A673 (cell line): ENCODE measurements at regions not wholly inside any gene's neighbourhood (a gene's known extent, or its start where the extent isn't known, plus 50 kb on each side); places are given as distances from the start of the nearest gene placed in this dataset.

Source experiments
- BruUV-seq: library from RNA; stranded (reverse); fragments of 400-500 nt; replicated peaks from 2 replicates; lab custom pipeline; 2021; lab: Mats Ljungman, UMichigan
- CTCF ChIA-PET: fragments of 300-600 bp; sonication (Branson Sonifier 250); formaldehyde crosslinking; loops from one replicate; lab custom pipeline; 2022; ENCODE audit warnings: antibody characterized with exemption; lab: Charles Lee
- POLR2A ChIA-PET: fragments of 300-600 bp; sonication (Branson Sonifier 250); formaldehyde crosslinking; loops from one replicate; lab custom pipeline; 2022; ENCODE audit warnings: antibody characterized with exemption; ENCODE audit not compliant: low non-redundant PET; lab: Charles Lee
- DNase-seq: peaks from one replicate; pipeline ENCODE4 v3.0.0-alpha.2; 2015; ENCODE audit warnings: low spot score
- H3K27ac ChIP-seq: fragments of 200-600 bp; sonication (generic); 2 replicates; pipeline ENCODE4 v1.5.1; 2016; ENCODE audit warnings: mixed run types, low read depth, mild to moderate bottlenecking, mixed read lengths, antibody characterized with exemption, low read length; ENCODE audit not compliant: poor library complexity, severe bottlenecking
- H3K27me3 ChIP-seq: fragments of 200-600 bp; sonication (generic); replicated peaks from 2 replicates; pipeline ENCODE4 v1.6.1; 2017; ENCODE audit warnings: mixed run types, low read depth, mild to moderate bottlenecking, mixed read lengths, antibody characterized with exemption, low read length; ENCODE audit not compliant: insufficient read depth, poor library complexity
- H3K36me3 ChIP-seq: fragments of 200-600 bp; sonication (generic); 2 replicates; pipeline ENCODE4 v1.6.1; 2016; ENCODE audit warnings: mixed run types, mild to moderate bottlenecking, mixed read lengths, antibody characterized with exemption, low read length; ENCODE audit not compliant: insufficient read depth, poor library complexity, severe bottlenecking
- H3K4me1 ChIP-seq: fragments of 200-600 bp; sonication (generic); 2 replicates; pipeline ENCODE4 v1.6.1; 2017; ENCODE audit warnings: mixed run types, mild to moderate bottlenecking, mixed read lengths, antibody characterized with exemption, low read length; ENCODE audit not compliant: insufficient read depth, poor library complexity, severe bottlenecking
- H3K4me3 ChIP-seq: fragments of 200-600 bp; sonication (generic); 2 replicates; pipeline ENCODE4 v1.5.1; 2016; ENCODE audit warnings: low read depth, mixed run types, mild to moderate bottlenecking, mixed read lengths, low read length; ENCODE audit not compliant: poor library complexity, severe bottlenecking
- H3K9me3 ChIP-seq: fragments of 200-600 bp; sonication (generic); 2 replicates; pipeline ENCODE4 v1.6.1; 2016; ENCODE audit warnings: mixed run types, low read depth, mild to moderate bottlenecking, mixed read lengths, antibody characterized with exemption, low read length; ENCODE audit not compliant: poor library complexity, severe bottlenecking
- EZH2 ChIP-seq: fragments of 200-600 bp; sonication (generic); IDR thresholded peaks from 2 replicates; pipeline ENCODE4 v1.6.1; 2017; ENCODE audit warnings: borderline replicate concordance, low read depth, mild to moderate bottlenecking, mixed read lengths, antibody characterized with exemption, low read length; ENCODE audit not compliant: poor library complexity, severe bottlenecking
- intact Hi-C: fragments of 100-400 bp; cut with micrococcal nuclease; formaldehyde crosslinking; loops from one replicate; pipeline ENCODE4 v1.10.0; 2022; ENCODE audit not compliant: unreplicated experiment
- TF ChIP-seq, protein P1 (sequence below): fragments of 300-800, 200-600 bp; sonication (generic); conservative IDR thresholded peaks from 2 replicates; pipeline ENCODE4 v1.5.1; 2017; ENCODE audit warnings: low read depth, mild to moderate bottlenecking, antibody characterized with exemption, low read length, moderate library complexity, mixed read lengths

DNA sequence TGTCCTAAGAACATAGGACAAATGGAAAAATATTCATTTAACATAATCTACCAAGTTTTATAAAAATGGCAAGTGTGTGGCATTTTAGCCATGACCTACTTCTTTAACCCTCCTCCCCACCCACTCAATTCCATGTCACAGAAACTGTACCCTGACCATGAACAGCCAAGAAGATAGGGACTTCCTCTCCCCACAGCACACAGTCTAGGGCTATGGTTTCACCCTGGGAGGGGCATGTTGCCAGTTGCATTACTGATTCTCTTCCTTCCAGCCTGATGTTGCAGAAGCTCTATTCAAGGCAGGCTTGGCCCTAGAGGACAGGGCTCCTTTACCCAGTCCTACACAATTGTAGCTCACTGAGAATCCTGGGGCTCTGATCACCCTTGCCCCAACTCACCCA, 153.6 kb upstream of the KLF7 start:
- H3K27me3 ChIP-seq: no peaks in the 10 kb centered on the region
- BruUV-seq: no TSS peak
- intact Hi-C loops: no loop called here
- no peak for DNase-seq
- no peaks in the 10 kb centered on the region for H3K9me3 ChIP-seq
- H3K36me3 ChIP-seq: no peaks in the 10 kb centered on the region
- TF ChIP-seq, protein P1, sequence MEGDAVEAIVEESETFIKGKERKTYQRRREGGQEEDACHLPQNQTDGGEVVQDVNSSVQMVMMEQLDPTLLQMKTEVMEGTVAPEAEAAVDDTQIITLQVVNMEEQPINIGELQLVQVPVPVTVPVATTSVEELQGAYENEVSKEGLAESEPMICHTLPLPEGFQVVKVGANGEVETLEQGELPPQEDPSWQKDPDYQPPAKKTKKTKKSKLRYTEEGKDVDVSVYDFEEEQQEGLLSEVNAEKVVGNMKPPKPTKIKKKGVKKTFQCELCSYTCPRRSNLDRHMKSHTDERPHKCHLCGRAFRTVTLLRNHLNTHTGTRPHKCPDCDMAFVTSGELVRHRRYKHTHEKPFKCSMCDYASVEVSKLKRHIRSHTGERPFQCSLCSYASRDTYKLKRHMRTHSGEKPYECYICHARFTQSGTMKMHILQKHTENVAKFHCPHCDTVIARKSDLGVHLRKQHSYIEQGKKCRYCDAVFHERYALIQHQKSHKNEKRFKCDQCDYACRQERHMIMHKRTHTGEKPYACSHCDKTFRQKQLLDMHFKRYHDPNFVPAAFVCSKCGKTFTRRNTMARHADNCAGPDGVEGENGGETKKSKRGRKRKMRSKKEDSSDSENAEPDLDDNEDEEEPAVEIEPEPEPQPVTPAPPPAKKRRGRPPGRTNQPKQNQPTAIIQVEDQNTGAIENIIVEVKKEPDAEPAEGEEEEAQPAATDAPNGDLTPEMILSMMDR: no peak
- no peak for TF ChIP-seq EZH2
- POLR2A ChIA-PET: no interaction called here
- no peaks in the 10 kb centered on the region for H3K4me1 ChIP-seq
- no peak overlapping the region for H3K4me3 ChIP-seq
- CTCF ChIA-PET: no interaction called here
- no peak overlapping the region for H3K27ac ChIP-seq

DNA sequence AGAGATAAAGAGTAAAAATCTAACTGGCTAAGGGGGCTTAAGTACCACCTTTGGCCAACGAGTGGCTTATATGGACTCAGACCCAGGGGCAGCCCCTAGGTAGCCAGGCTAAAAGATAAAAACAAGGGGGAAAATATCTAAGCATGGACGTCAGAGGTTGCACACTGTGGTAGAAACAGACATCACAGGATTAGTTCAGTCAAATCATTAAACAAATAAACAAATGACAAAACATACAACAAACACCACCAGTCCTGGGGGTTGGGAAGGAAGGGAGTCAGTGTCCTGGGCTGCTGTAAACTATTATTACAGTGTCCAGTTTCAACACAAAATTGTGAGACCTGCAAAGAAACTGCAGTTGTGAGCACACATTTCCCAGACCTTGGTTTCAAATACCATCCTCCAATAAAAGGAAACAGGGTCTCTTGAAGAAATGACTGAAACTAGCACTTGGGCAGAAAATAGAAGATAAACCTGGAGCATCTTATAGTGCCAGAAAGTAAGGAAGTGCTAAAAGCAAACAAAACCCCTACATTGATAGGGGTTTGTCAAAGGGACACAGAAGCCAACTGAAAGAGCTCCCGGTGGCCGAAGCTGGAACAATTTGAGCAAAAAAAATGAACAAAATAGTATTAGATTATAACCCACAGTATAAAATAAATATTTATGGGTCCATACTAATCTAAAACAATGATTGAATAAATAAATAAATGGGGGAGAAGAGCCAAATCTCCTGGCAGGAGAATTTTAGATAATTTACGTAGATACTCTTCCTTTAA, 154.8 kb upstream of the KLF7 start:
- Histone ChIP-seq H3K27ac (no peak overlapping the region), H3K4me1 (no peaks in the 10 kb centered on the region), H3K27me3 (no peaks in the 10 kb centered on the region), H3K4me3 (no peak overlapping the region), H3K9me3 (no peaks in the 10 kb centered on the region), H3K36me3 (no peaks in the 10 kb centered on the region)
- no peak for DNase-seq
- intact Hi-C loops: no loop called here
- ChIA-PET CTCF (no interaction called here), POLR2A (no interaction called here)
- TF ChIP-seq, protein P1: no peak
- no peak for TF ChIP-seq EZH2
- BruUV-seq: no TSS peak

DNA sequence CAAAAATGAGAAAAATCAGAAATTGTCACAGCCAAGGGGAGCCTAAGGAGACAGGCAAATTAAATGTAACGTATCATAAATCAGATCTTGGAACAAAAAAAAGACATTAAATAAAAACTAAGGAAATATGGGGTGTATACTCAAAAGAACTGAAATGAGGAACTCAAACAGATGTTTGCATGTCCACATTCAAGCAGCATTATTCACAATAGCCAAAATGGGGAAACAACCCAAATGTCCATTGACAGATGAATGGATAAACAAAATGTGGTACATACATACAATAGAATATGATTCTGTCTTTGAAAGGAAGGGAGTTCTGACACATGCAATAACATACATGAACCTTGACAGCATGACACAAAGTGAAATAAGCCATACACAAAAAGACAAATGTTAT, 155.8 kb upstream of the KLF7 start:
- Histone ChIP-seq H3K27ac (no peak overlapping the region), H3K4me3 (no peak overlapping the region), H3K4me1 (no peaks in the 10 kb centered on the region), H3K27me3 (no peaks in the 10 kb centered on the region), H3K36me3 (no peaks in the 10 kb centered on the region), H3K9me3 (no peaks in the 10 kb centered on the region)
- ChIA-PET POLR2A (no interaction called here), CTCF (no interaction called here)
- no TSS peak for BruUV-seq
- intact Hi-C loops: no loop called here
- no peak for TF ChIP-seq EZH2
- TF ChIP-seq, protein P1: no peak
- no peak for DNase-seq
